Effector memory CD4-positive, alpha-beta T cell (primary cell): ENCODE measurements at regions not wholly inside any gene's neighbourhood (a gene's known extent, or its start where the extent isn't known, plus 50 kb on each side); places are given as distances from the start of the nearest gene placed in this dataset.

Experiments
- DNase-seq, 3 donors: peaks; one replicate each; pipeline ENCODE4 v3.0.0-alpha.2; 2020
- H3K27ac ChIP-seq: 2 replicates; pipeline ENCODE4 v1.7.0; 2013; ENCODE audit warnings: mild to moderate bottlenecking, low read length, moderate library complexity; ENCODE audit not compliant: insufficient read depth, poor library complexity, severe bottlenecking
- H3K27me3 ChIP-seq: replicated peaks from 2 replicates; pipeline ENCODE4 v1.7.0; 2013; ENCODE audit warnings: mild to moderate bottlenecking, low read length; ENCODE audit not compliant: insufficient read depth, control insufficient read depth, poor library complexity, severe bottlenecking
- H3K36me3 ChIP-seq: 2 replicates; pipeline ENCODE4 v1.7.0; 2013; ENCODE audit warnings: mild to moderate bottlenecking, low read length, moderate library complexity; ENCODE audit not compliant: control insufficient read depth, insufficient read depth
- H3K4me1 ChIP-seq: 2 replicates; pipeline ENCODE4 v1.7.0; 2013; ENCODE audit warnings: low read length, mild to moderate bottlenecking; ENCODE audit not compliant: control insufficient read depth, insufficient read depth, poor library complexity, severe bottlenecking
- H3K4me3 ChIP-seq: 2 replicates; pipeline ENCODE4 v1.7.0; 2013; ENCODE audit warnings: low read length, low read depth, mild to moderate bottlenecking; ENCODE audit not compliant: insufficient read depth, poor library complexity, severe bottlenecking
- H3K9me3 ChIP-seq: 2 replicates; pipeline ENCODE4 v1.7.0; 2013; ENCODE audit warnings: mild to moderate bottlenecking, low read length, moderate library complexity; ENCODE audit not compliant: control insufficient read depth

GRCh38 chr21:36553406-36553805, 73.5 kb upstream of the CLDN14 start:
- Histone ChIP-seq H3K27me3 (no peaks in the 10 kb centered on the region), H3K27ac (no peak overlapping the region)

GRCh38 chr21:36554411-36555157, 74.7 kb upstream of the CLDN14 start:
- Histone ChIP-seq H3K27ac (no peak overlapping the region), H3K27me3 (no peaks in the 10 kb centered on the region), H3K9me3 (no peaks in the 10 kb centered on the region), H3K36me3 (no peaks in the 10 kb centered on the region), H3K4me3 (no peak overlapping the region), H3K4me1 (no peaks in the 10 kb centered on the region)
- no peak for DNase-seq

More at GRCh38 chr21:36553406-36553805, 73.5 kb upstream of the CLDN14 start:
- H3K4me1 ChIP-seq = no peaks in the 10 kb centered on the region
- no peaks in the 10 kb centered on the region for H3K36me3 ChIP-seq
- DNase-seq = no peak
- no peak overlapping the region for H3K4me3 ChIP-seq
- H3K9me3 ChIP-seq = no peaks in the 10 kb centered on the region

- no peak for DNase-seq
- H3K9me3 ChIP-seq = no peaks in the 10 kb centered on the region
- H3K27ac ChIP-seq = no peak overlapping the region
- H3K4me1 ChIP-seq = no peaks in the 10 kb centered on the region
- no peaks in the 10 kb centered on the region for H3K36me3 ChIP-seq
- no peak overlapping the region for H3K4me3 ChIP-seq
- H3K27me3 ChIP-seq = no peaks in the 10 kb centered on the region
These were observed 75.4 kb upstream of the CLDN14 start for GRCh38 chr21:36555199-36555800.

- Histone ChIP-seq H3K4me3 (no peak overlapping the region), H3K27me3 (no peaks in the 10 kb centered on the region), H3K9me3 (no peaks in the 10 kb centered on the region), H3K36me3 (no peaks in the 10 kb centered on the region), H3K27ac (no peak overlapping the region), H3K4me1 (no peaks in the 10 kb centered on the region)
- no peak for DNase-seq
These were observed 77.4 kb upstream of the CLDN14 start for GRCh38 chr21:36557316-36557715.

GRCh38 chr21:36560933-36561575, 81.1 kb upstream of the CLDN14 start:
- no peaks in the 10 kb centered on the region for H3K27me3 ChIP-seq
- no peaks in the 10 kb centered on the region for H3K9me3 ChIP-seq
- no peak for DNase-seq
- no peak overlapping the region for H3K27ac ChIP-seq
- H3K4me3 ChIP-seq = no peak overlapping the region
- no peaks in the 10 kb centered on the region for H3K4me1 ChIP-seq
- H3K36me3 ChIP-seq = no peaks in the 10 kb centered on the region

- no peak overlapping the region for H3K4me3 ChIP-seq
- H3K36me3 ChIP-seq = no peaks in the 10 kb centered on the region
- no peaks in the 10 kb centered on the region for H3K4me1 ChIP-seq
- H3K27me3 ChIP-seq = no peaks in the 10 kb centered on the region
- H3K9me3 ChIP-seq = no peaks in the 10 kb centered on the region
- H3K27ac ChIP-seq = no peak overlapping the region
- DNase-seq = no peak
These were observed 83.5 kb upstream of the CLDN14 start for GRCh38 chr21:36563341-36563926.

GRCh38 chr21:36564647-36565046, 84.7 kb upstream of the CLDN14 start:
- no peaks in the 10 kb centered on the region for H3K36me3 ChIP-seq
- H3K4me3 ChIP-seq = no peak overlapping the region
- H3K27ac ChIP-seq = no peak overlapping the region
- DNase-seq = no peak
- no peaks in the 10 kb centered on the region for H3K27me3 ChIP-seq
- H3K4me1 ChIP-seq = no peaks in the 10 kb centered on the region
- no peaks in the 10 kb centered on the region for H3K9me3 ChIP-seq

GRCh38 chr21:36565540-36565939, 85.6 kb upstream of the CLDN14 start:
- no peak for DNase-seq
- H3K4me3 ChIP-seq = no peak overlapping the region
- H3K4me1 ChIP-seq = no peaks in the 10 kb centered on the region
- no peak overlapping the region for H3K27ac ChIP-seq
- no peaks in the 10 kb centered on the region for H3K27me3 ChIP-seq
- no peaks in the 10 kb centered on the region for H3K9me3 ChIP-seq
- no peaks in the 10 kb centered on the region for H3K36me3 ChIP-seq

GRCh38 chr21:36566644-36567043, 86.7 kb upstream of the CLDN14 start:
- Histone ChIP-seq H3K4me1 (no peaks in the 10 kb centered on the region), H3K27ac (no peak overlapping the region), H3K4me3 (no peak overlapping the region), H3K27me3 (no peaks in the 10 kb centered on the region), H3K9me3 (no peaks in the 10 kb centered on the region), H3K36me3 (no peaks in the 10 kb centered on the region)
- no peak for DNase-seq
